H9 (cell line): ENCODE measurements at regions not wholly inside any gene's neighbourhood (a gene's known extent, or its start where the extent isn't known, plus 50 kb on each side); places are given as distances from the start of the nearest gene placed in this dataset.

ENCODE experiments used
- DNase-seq: peaks from one replicate; pipeline ENCODE4 v3.0.0-alpha.2; 2017
- H2AFZ ChIP-seq: one replicate; pipeline ENCODE4 v1.6.1; 2013; ENCODE audit warnings: mild to moderate bottlenecking, low read length, control low read depth, moderate library complexity
- H2AK5ac ChIP-seq: 2 replicates; pipeline ENCODE4 v1.6.1; 2013; ENCODE audit warnings: low read length, control low read depth, mixed read lengths; ENCODE audit not compliant: insufficient read length
- H2BK120ac ChIP-seq: one replicate; pipeline ENCODE4 v1.6.1; 2013; ENCODE audit warnings: low read depth, mild to moderate bottlenecking, low read length, control low read depth, inconsistent platforms; ENCODE audit not compliant: poor library complexity, severe bottlenecking
- H2BK12ac ChIP-seq: 2 replicates; pipeline ENCODE4 v1.6.1; 2013; ENCODE audit warnings: low read length, control low read depth, mixed read lengths, low read depth; ENCODE audit not compliant: insufficient read length
- H2BK15ac ChIP-seq: 2 replicates; pipeline ENCODE4 v1.6.1; 2013; ENCODE audit warnings: low read depth, low read length, control low read depth
- H2BK20ac ChIP-seq: one replicate; pipeline ENCODE4 v1.6.1; 2013; ENCODE audit warnings: low read depth, mild to moderate bottlenecking, low read length, control low read depth, inconsistent platforms; ENCODE audit not compliant: poor library complexity, severe bottlenecking
- H2BK5ac ChIP-seq: 2 replicates; pipeline ENCODE4 v1.6.1; 2013; ENCODE audit warnings: low read length, control low read depth, mixed read lengths; ENCODE audit not compliant: insufficient read length
- H3K14ac ChIP-seq: 2 replicates; pipeline ENCODE4 v1.6.1; 2013; ENCODE audit warnings: low read length, control low read depth; ENCODE audit not compliant: insufficient read depth
- H3K18ac ChIP-seq: 2 replicates; pipeline ENCODE4 v1.6.1; 2013; ENCODE audit warnings: low read depth, mild to moderate bottlenecking, mixed read lengths, low read length, control low read depth; ENCODE audit not compliant: insufficient read length
- H3K23ac ChIP-seq: 2 replicates; pipeline ENCODE4 v1.6.1; 2013; ENCODE audit warnings: low read length, control low read depth, mixed read lengths, low read depth; ENCODE audit not compliant: insufficient read length
- H3K23me2 ChIP-seq: 2 replicates; pipeline ENCODE4 v1.6.1; 2013; ENCODE audit warnings: low read depth, mild to moderate bottlenecking, mixed read lengths, low read length, control low read depth; ENCODE audit not compliant: insufficient read length, poor library complexity, severe bottlenecking
- H3K27ac ChIP-seq: 2 replicates; pipeline ENCODE4 v1.5.1; 2013; ENCODE audit warnings: low read length, control low read depth, mixed read lengths, low read depth; ENCODE audit not compliant: insufficient read length
- H3K27me3 ChIP-seq: 2 replicates; pipeline ENCODE4 v1.6.1; 2013; ENCODE audit warnings: low read length, control low read depth, inconsistent platforms; ENCODE audit not compliant: insufficient read depth
- H3K4ac ChIP-seq: 2 replicates; pipeline ENCODE4 v1.6.1; 2013; ENCODE audit warnings: low read depth, mild to moderate bottlenecking, control low read depth, inconsistent platforms, low read length, moderate library complexity
- H3K4me1 ChIP-seq: 2 replicates; pipeline ENCODE4 v1.6.1; 2013; ENCODE audit warnings: low read length, control low read depth, inconsistent platforms; ENCODE audit not compliant: insufficient read depth
- H3K4me2 ChIP-seq: 2 replicates; pipeline ENCODE4 v1.6.1; 2013; ENCODE audit warnings: low read length, control low read depth, mixed read lengths; ENCODE audit not compliant: insufficient read length, insufficient read depth
- H3K56ac ChIP-seq: 2 replicates; pipeline ENCODE4 v1.6.1; 2013; ENCODE audit warnings: low read depth, mild to moderate bottlenecking, mixed read lengths, low read length, control low read depth; ENCODE audit not compliant: insufficient read length
- H3K79me1 ChIP-seq: 2 replicates; pipeline ENCODE4 v1.6.1; 2013; ENCODE audit warnings: low read depth, mild to moderate bottlenecking, moderate library complexity, low read length, control low read depth, inconsistent platforms; ENCODE audit not compliant: insufficient read depth, poor library complexity, severe bottlenecking
- H3K79me2 ChIP-seq: 2 replicates; pipeline ENCODE4 v1.6.1; 2013; ENCODE audit warnings: low read length, control low read depth, inconsistent platforms; ENCODE audit not compliant: insufficient read depth
- H3K9ac ChIP-seq: 2 replicates; pipeline ENCODE4 v1.6.1; 2013; ENCODE audit warnings: low read length, control low read depth, mixed read lengths; ENCODE audit not compliant: insufficient read length; ENCODE audit errors: extremely low read depth
- H3K9me3 ChIP-seq: one replicate; pipeline ENCODE4 v1.6.1; 2013; ENCODE audit warnings: low read depth, low read length, inconsistent platforms; ENCODE audit not compliant: control insufficient read depth
- H3T11ph ChIP-seq: one replicate; pipeline ENCODE4 v1.6.1; 2013; ENCODE audit warnings: mild to moderate bottlenecking, low read length, control low read depth, inconsistent platforms
- H4K20me1 ChIP-seq: one replicate; pipeline ENCODE4 v1.6.1; 2013; ENCODE audit not compliant: control insufficient read depth, insufficient read length, insufficient read depth
- H4K5ac ChIP-seq: 2 replicates; pipeline ENCODE4 v1.6.1; 2013; ENCODE audit warnings: low read depth, mild to moderate bottlenecking, mixed read lengths, low read length, control low read depth; ENCODE audit not compliant: insufficient read length
- H4K8ac ChIP-seq: replicated peaks from 2 replicates; pipeline ENCODE4 v1.6.1; 2013; ENCODE audit warnings: low read length, control low read depth, mixed read lengths, low read depth; ENCODE audit not compliant: insufficient read length
- H4K91ac ChIP-seq: 2 replicates; pipeline ENCODE4 v1.6.1; 2013; ENCODE audit warnings: low read depth, mild to moderate bottlenecking, moderate library complexity, mixed read lengths, low read length, control low read depth; ENCODE audit not compliant: insufficient read length
- H3K27ac Mint-ChIP-seq, 3 experiments: 2 replicates in 2 of 3; 3 replicates in 1 of 3; pipeline ENCODE4 v1.8.0; 2020 to 2021; ENCODE audit warnings: mixed read lengths in 3 of 3, mild to moderate bottlenecking in 1 of 3, moderate library complexity in 1 of 3
- H3K27me3 Mint-ChIP-seq: 2 replicates; pipeline ENCODE4 v1.8.0; 2021; ENCODE audit warnings: low read depth, mild to moderate bottlenecking, moderate library complexity, mixed read lengths
- H3K36me3 Mint-ChIP-seq, 3 experiments: 2 replicates in 2 of 3; 3 replicates in 1 of 3; pipeline ENCODE4 v1.8.0; 2020 to 2021; ENCODE audit warnings: low read depth in 3 of 3, mixed read lengths in 3 of 3; ENCODE audit not compliant: insufficient read depth in 1 of 3
- H3K4me1 Mint-ChIP-seq, 2 experiments: 2 replicates each; pipeline ENCODE4 v1.8.0; 2020; ENCODE audit warnings: mixed read lengths in 2 of 2
- H3K4me3 Mint-ChIP-seq, 2 experiments: 2 replicates in 1 of 2; 3 replicates in 1 of 2; pipeline ENCODE4 v1.8.0; 2020 to 2021; ENCODE audit warnings: mild to moderate bottlenecking in 2 of 2, mixed read lengths in 2 of 2, moderate library complexity in 1 of 2
- H3K9me3 Mint-ChIP-seq, 2 experiments: 2 replicates in 1 of 2; 3 replicates in 1 of 2; pipeline ENCODE4 v1.8.0; 2020; ENCODE audit warnings: mild to moderate bottlenecking in 2 of 2, mixed read lengths in 2 of 2, moderate library complexity in 1 of 2
- WGBS: extraction: QIAGEN DNeasy Blood & Tissue Kit; methylation state at CpG from one replicate; pipeline ENCODE4 v1.1.7; 2013; ENCODE audit warnings: missing lambda C conversion rate, low lambda C conversion rate, mixed read lengths; ENCODE audit not compliant: insufficient read length; ENCODE audit errors: extremely low coverage; 5-methylcytosine and 5-hydroxymethylcytosine counted together
- TF ChIP-seq, protein P1 (sequence below): fragments of 200-600 bp; sonication (generic); conservative IDR thresholded peaks from 3 replicates; pipeline ENCODE4 v1.8.0; 2021; ENCODE audit warnings: antibody characterized with exemption, mild to moderate bottlenecking

DNA sequence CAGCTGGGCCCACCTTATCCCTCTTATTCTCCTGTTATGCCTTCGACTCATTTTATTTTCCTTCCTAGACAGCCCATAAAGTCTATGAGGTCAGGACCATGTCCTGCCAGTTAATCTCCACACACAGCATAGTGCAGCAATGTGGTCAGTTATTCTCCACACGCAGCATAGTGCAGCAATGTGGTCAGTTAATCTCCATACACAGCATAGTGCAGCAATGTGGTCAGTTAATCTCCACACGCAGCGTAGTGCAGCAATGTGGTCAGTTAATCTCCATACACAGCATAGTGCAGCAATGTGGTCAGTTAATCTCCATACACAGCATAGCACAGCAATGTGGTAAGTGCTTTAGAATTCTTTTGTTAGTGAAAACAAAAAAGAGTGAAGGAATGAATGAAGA lies 77.8 kb downstream of the TEX36 start:
- no peaks in the 10 kb centered on the region for H3K4me1 Mint-ChIP-seq
- Histone ChIP-seq H3K56ac (no peak overlapping the region), H2BK12ac (no peak overlapping the region), H3K4me2 (no peak overlapping the region), H2BK120ac (no peak overlapping the region), H3K27ac (no peak overlapping the region), H3K4ac (no peak overlapping the region), H3K9ac (no peak overlapping the region), H3K27me3 (no peaks in the 10 kb centered on the region), H2BK20ac (no peak overlapping the region), H2AK5ac (no peak overlapping the region), H4K8ac (no peak overlapping the region), H3T11ph (no peak overlapping the region), H3K79me1 (no peaks in the 10 kb centered on the region), H4K20me1 (no peaks in the 10 kb centered on the region), H4K91ac (no peak overlapping the region), H3K79me2 (no peaks in the 10 kb centered on the region), H3K23me2 (no peaks in the 10 kb centered on the region), H3K9me3 (no peaks in the 10 kb centered on the region), H2BK15ac (no peak overlapping the region), H4K5ac (no peak overlapping the region), H2BK5ac (no peak overlapping the region), H2AFZ (no peak overlapping the region), H3K23ac (no peak overlapping the region), H3K4me1 (no peaks in the 10 kb centered on the region), H3K14ac (no peak overlapping the region), H3K18ac (no peak overlapping the region)
- peaks cover 0 to 7% (median 0%) of the 10 kb centered on the region in 3 experiments; a peak in 4 of 7 replicates for H3K36me3 Mint-ChIP-seq
- H3K27me3 Mint-ChIP-seq, result peaks cover 2% of the 10 kb centered on the region
- H3K9me3 Mint-ChIP-seq, result peaks cover 6 to 11% of the 10 kb centered on the region in 2 experiments; a peak in 4 of 5 replicates
- TF ChIP-seq, protein P1, sequence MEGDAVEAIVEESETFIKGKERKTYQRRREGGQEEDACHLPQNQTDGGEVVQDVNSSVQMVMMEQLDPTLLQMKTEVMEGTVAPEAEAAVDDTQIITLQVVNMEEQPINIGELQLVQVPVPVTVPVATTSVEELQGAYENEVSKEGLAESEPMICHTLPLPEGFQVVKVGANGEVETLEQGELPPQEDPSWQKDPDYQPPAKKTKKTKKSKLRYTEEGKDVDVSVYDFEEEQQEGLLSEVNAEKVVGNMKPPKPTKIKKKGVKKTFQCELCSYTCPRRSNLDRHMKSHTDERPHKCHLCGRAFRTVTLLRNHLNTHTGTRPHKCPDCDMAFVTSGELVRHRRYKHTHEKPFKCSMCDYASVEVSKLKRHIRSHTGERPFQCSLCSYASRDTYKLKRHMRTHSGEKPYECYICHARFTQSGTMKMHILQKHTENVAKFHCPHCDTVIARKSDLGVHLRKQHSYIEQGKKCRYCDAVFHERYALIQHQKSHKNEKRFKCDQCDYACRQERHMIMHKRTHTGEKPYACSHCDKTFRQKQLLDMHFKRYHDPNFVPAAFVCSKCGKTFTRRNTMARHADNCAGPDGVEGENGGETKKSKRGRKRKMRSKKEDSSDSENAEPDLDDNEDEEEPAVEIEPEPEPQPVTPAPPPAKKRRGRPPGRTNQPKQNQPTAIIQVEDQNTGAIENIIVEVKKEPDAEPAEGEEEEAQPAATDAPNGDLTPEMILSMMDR, result no peak
- H3K27ac Mint-ChIP-seq, result no peak overlapping the region
- no peak for DNase-seq
- WGBS, result no CpG with 5 or more reads among the region's 4 CpGs
- no peak overlapping the region for H3K4me3 Mint-ChIP-seq
